Colonic mucosa (tissue), 4 donors: ENCODE measurements at regions not wholly inside any gene's neighbourhood (a gene's known extent, or its start where the extent isn't known, plus 50 kb on each side); places are given as distances from the start of the nearest gene placed in this dataset.

Experiments
- DNase-seq: peaks from one replicate; pipeline ENCODE4 v3.0.0-alpha.2; 2020
- H3K27ac ChIP-seq: fragments of 200-600 bp; one replicate; pipeline ENCODE4 v1.8.0; 2021
- H3K27me3 ChIP-seq: fragments of 200-600 bp; one replicate; pipeline ENCODE4 v1.8.0; 2021
- H3K36me3 ChIP-seq: fragments of 200-600 bp; one replicate; pipeline ENCODE4 v1.8.0; 2021
- H3K4me1 ChIP-seq: fragments of 200-600 bp; one replicate; pipeline ENCODE4 v1.8.0; 2021; ENCODE audit warnings: mild to moderate bottlenecking
- H3K4me3 ChIP-seq: fragments of 200-600 bp; one replicate; pipeline ENCODE4 v1.8.0; 2021
- H3K9ac ChIP-seq, 2 donors: one replicate each; pipeline ENCODE4 v1.7.0; 2013; ENCODE audit warnings: control low read depth in 2 of 2, low read depth in 2 of 2, low read length in 2 of 2
- H3K9me3 ChIP-seq: fragments of 200-600 bp; one replicate; pipeline ENCODE4 v1.8.0; 2021
- intact Hi-C: fragments of 100-400 bp; cut with DNase I; formaldehyde crosslinking; loops from one replicate; pipeline ENCODE4 v1.14.1; 2022
- TF ChIP-seq, protein P1 (sequence below): fragments of 200-600 bp; IDR thresholded peaks from one replicate; pipeline ENCODE4 v1.8.0; 2022; ENCODE audit warnings: antibody characterized with exemption, mild to moderate bottlenecking
- donor health status: healthy.
- donor health status: DM: no; HTN: no; CAD: no.
- donor health status: DM: no; HTN: no; CAD: no.

DNA sequence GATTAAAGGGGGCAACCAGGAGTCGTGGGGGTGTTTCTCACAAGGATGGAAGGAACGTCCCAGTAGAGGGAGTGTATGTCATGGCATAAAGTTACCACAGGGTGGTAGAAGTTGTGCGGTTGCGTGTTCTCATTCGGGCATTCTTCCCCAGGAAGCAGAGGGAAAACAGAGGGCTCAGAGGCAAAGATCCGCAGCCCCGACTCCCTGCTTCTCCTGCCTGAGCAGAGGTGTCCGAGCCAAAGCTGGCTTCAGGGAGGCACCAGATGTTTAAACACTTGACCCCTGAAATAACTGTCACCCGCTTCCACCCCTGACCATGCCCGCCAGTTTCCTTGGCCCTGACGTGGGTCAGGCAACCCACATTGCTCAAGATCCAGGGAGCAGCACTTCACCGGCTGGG lies 83.7 kb downstream of the EN1 start:
- no peaks in the 10 kb centered on the region for H3K9me3 ChIP-seq
- no peak overlapping the region for H3K9ac ChIP-seq
- TF ChIP-seq, protein P1, sequence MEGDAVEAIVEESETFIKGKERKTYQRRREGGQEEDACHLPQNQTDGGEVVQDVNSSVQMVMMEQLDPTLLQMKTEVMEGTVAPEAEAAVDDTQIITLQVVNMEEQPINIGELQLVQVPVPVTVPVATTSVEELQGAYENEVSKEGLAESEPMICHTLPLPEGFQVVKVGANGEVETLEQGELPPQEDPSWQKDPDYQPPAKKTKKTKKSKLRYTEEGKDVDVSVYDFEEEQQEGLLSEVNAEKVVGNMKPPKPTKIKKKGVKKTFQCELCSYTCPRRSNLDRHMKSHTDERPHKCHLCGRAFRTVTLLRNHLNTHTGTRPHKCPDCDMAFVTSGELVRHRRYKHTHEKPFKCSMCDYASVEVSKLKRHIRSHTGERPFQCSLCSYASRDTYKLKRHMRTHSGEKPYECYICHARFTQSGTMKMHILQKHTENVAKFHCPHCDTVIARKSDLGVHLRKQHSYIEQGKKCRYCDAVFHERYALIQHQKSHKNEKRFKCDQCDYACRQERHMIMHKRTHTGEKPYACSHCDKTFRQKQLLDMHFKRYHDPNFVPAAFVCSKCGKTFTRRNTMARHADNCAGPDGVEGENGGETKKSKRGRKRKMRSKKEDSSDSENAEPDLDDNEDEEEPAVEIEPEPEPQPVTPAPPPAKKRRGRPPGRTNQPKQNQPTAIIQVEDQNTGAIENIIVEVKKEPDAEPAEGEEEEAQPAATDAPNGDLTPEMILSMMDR = no peak
- DNase-seq = no peak
- no peaks in the 10 kb centered on the region for H3K4me1 ChIP-seq
- H3K36me3 ChIP-seq = no peaks in the 10 kb centered on the region
- intact Hi-C loops = no loop called here
- H3K27me3 ChIP-seq = no peaks in the 10 kb centered on the region
- H3K4me3 ChIP-seq = no peak overlapping the region
- H3K27ac ChIP-seq = no peak overlapping the region

DNA sequence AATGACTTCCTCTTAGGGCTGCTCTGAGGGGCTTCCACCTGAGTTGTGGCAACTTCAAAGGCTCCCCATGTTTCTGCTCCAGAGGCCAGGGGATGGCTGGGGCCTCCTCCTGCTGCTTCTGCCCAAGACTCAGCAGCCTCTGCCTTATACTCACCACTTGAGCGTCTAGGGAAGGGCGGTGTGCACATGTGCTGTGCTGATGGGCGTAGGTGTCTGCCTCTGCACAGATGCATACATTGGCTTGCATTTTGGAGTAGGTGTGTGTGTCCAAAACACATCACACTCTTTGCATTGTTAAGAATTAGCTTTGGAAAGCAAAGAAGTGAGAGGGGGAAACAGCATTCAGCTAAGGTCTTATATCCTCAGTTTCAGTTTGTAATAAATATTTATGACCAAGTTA lies 85.2 kb downstream of the EN1 start:
- no peaks in the 10 kb centered on the region for H3K9me3 ChIP-seq
- no peaks in the 10 kb centered on the region for H3K36me3 ChIP-seq
- H3K9ac ChIP-seq = no peak overlapping the region
- H3K4me1 ChIP-seq = no peaks in the 10 kb centered on the region
- H3K4me3 ChIP-seq = no peak overlapping the region
- TF ChIP-seq, protein P1 = no peak
- H3K27ac ChIP-seq = no peak overlapping the region
- intact Hi-C loops = no loop called here
- DNase-seq = no peak
- no peaks in the 10 kb centered on the region for H3K27me3 ChIP-seq

DNA sequence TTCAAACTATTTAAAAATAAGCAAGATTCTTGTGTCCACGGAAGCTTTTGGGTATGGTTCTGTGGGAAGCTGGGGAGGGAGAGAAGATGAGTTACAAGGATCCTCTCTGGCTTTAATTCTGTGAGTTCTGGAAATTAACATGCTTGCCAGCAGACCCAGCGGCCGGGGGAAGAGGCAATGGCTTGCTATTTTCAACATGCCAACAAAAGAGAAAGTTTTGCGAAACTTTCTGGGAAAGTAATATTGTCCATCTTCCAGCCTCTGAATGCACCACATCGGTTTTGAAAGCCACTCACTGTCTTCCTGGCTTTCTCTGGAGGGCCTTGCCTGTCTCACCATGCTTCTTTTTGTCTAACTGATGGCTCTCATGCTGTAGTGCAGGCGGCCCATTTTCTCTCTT lies 85.7 kb downstream of the EN1 start:
- TF ChIP-seq, protein P1 = no peak
- no peak for DNase-seq
- no peaks in the 10 kb centered on the region for H3K9me3 ChIP-seq
- no peaks in the 10 kb centered on the region for H3K36me3 ChIP-seq
- H3K4me1 ChIP-seq = no peaks in the 10 kb centered on the region
- intact Hi-C loops = no loop called here
- no peaks in the 10 kb centered on the region for H3K27me3 ChIP-seq
- no peak overlapping the region for H3K27ac ChIP-seq
- no peak overlapping the region for H3K4me3 ChIP-seq
- no peak overlapping the region for H3K9ac ChIP-seq

DNA sequence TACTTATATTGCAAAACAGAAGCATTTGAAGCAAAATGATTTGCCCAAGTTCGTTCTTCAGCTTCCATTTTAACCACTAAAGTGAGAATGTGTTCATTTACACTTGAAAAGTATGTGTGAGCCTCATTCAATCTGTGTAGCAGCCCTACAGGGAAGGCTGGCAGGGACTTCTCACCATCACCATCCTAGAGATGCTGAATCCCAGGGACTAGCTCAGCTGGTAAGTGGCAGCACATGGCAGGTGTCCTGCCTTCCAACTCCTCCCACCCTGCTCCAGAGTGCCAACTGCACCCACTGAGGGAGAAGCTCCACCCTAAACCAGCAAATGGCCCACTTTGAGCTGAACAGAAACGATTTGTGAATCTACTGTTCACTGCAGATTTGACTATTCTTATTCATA lies 91.5 kb downstream of the EN1 start:
- no peaks in the 10 kb centered on the region for H3K4me1 ChIP-seq
- H3K27ac ChIP-seq = no peak overlapping the region
- intact Hi-C loops = no loop called here
- no peaks in the 10 kb centered on the region for H3K27me3 ChIP-seq
- no peak overlapping the region for H3K9ac ChIP-seq
- TF ChIP-seq, protein P1 = no peak
- no peaks in the 10 kb centered on the region for H3K9me3 ChIP-seq
- no peaks in the 10 kb centered on the region for H3K36me3 ChIP-seq
- DNase-seq = no peak
- H3K4me3 ChIP-seq = no peak overlapping the region

DNA sequence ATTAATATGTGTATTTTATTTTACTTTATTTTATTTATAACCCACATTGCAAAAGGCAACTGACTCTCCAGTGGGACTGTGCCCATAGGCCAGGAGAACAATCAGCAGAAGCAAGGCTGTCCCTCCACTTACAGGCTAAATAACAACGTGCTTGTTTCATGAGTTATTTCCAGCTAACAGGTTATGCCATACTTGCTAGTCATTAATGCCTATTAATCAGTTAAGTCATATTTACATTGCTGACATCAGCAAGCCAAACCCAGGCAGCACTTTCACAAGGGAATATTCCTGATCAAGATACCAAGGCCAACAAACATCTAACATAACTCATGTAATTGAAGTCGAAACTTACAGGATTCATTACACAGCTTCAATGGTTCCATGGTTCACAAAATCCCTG lies 92.1 kb downstream of the EN1 start:
- TF ChIP-seq, protein P1 = no peak
- H3K4me3 ChIP-seq = no peak overlapping the region

More for the DNA sequence above, 92.1 kb downstream of the EN1 start:
- H3K9ac ChIP-seq = no peak overlapping the region
- H3K36me3 ChIP-seq = no peaks in the 10 kb centered on the region
- H3K27me3 ChIP-seq = no peaks in the 10 kb centered on the region
- H3K27ac ChIP-seq = no peak overlapping the region
- intact Hi-C loops = no loop called here
- DNase-seq = no peak
- H3K9me3 ChIP-seq = no peaks in the 10 kb centered on the region
- H3K4me1 ChIP-seq = no peaks in the 10 kb centered on the region
